Panc1 (cell line): ENCODE measurements at regions not wholly inside any gene's neighbourhood (a gene's known extent, or its start where the extent isn't known, plus 50 kb on each side); places are given as distances from the start of the nearest gene placed in this dataset.

Source experiments
- ATAC-seq: fragments of 200-7000 bp; cut with Tn5 transposase; 2 replicates; pipeline ENCODE4 v1.9.1; 2020; ENCODE audit warnings: mild to moderate bottlenecking, moderate library complexity
- BruUV-seq: library from RNA; stranded (reverse); fragments of 400-500 nt; replicated peaks from 2 replicates; lab custom pipeline; 2021; lab: Mats Ljungman, UMichigan
- CTCF ChIA-PET: fragments of 300-600 bp; sonication (Branson Sonifier 250); formaldehyde crosslinking; loops from one replicate; lab custom pipeline; 2022; ENCODE audit warnings: antibody characterized with exemption; lab: Charles Lee
- POLR2A ChIA-PET: fragments of 300-600 bp; sonication (Branson Sonifier 250); formaldehyde crosslinking; loops from one replicate; lab custom pipeline; 2022; ENCODE audit warnings: antibody characterized with exemption; lab: Charles Lee
- DNase-seq: peaks from one replicate; pipeline ENCODE4 v3.0.0-alpha.2; 2010; ENCODE audit warnings: low read depth, low spot score
- H3K27ac ChIP-seq: 2 replicates; pipeline ENCODE4 v1.5.1; 2011; ENCODE audit warnings: mild to moderate bottlenecking, low read length, inconsistent platforms
- H3K27me3 ChIP-seq: fragments of 200-500 bp; sonication (Bioruptor generic); 2 replicates; pipeline ENCODE4 v1.6.0; 2014; ENCODE audit warnings: low read length, inconsistent platforms; ENCODE audit not compliant: control insufficient read depth, insufficient read depth
- H3K36me3 ChIP-seq: fragments of 200-500 bp; sonication (Bioruptor generic); 2 replicates; pipeline ENCODE4 v1.5.1; 2014; ENCODE audit warnings: inconsistent platforms, mild to moderate bottlenecking, low read length, moderate library complexity; ENCODE audit not compliant: control insufficient read depth, insufficient read depth
- H3K4me1 ChIP-seq: 2 replicates; pipeline ENCODE4 v1.5.1; 2011; ENCODE audit warnings: inconsistent platforms, mild to moderate bottlenecking, low read length, moderate library complexity; ENCODE audit not compliant: control insufficient read depth, insufficient read depth
- H3K4me3 ChIP-seq, 2 experiments: 2 replicates each; pipeline ENCODE4 v1.5.1; 2011 to 2012; ENCODE audit warnings: low read depth in 2 of 2, low read length in 2 of 2, mild to moderate bottlenecking in 2 of 2, inconsistent platforms in 1 of 2, moderate library complexity in 1 of 2
- H3K9me3 ChIP-seq: fragments of 200-500 bp; sonication (Bioruptor generic); 2 replicates; pipeline ENCODE4 v1.5.1; 2014; ENCODE audit warnings: low read depth, mild to moderate bottlenecking, inconsistent platforms, low read length, moderate library complexity; ENCODE audit not compliant: control insufficient read depth, insufficient read depth
- CTCF ChIP-seq: fragments of 450-650 bp; IDR thresholded peaks from 2 replicates; pipeline ENCODE4 v1.5.1; 2017; ENCODE audit warnings: mild to moderate bottlenecking
- POLR2AphosphoS5 ChIP-seq: IDR thresholded peaks from 2 replicates; pipeline ENCODE4 v1.6.1; 2012; ENCODE audit warnings: mild to moderate bottlenecking, low read depth, low read length, moderate library complexity
- REST ChIP-seq, 2 experiments: IDR thresholded peaks; 2 replicates each; pipeline ENCODE4 v1.6.1; 2011 to 2012; ENCODE audit warnings: low read depth in 2 of 2, control low read depth in 1 of 2, low read length in 1 of 2, mild to moderate bottlenecking in 1 of 2, moderate library complexity in 1 of 2; ENCODE audit not compliant: insufficient read depth in 1 of 2
- SIN3A ChIP-seq: IDR thresholded peaks from 2 replicates; pipeline ENCODE4 v1.6.1; 2012; ENCODE audit warnings: low read depth, mild to moderate bottlenecking, low read length, moderate library complexity, borderline replicate concordance; ENCODE audit not compliant: insufficient read depth
- TCF7L2 ChIP-seq: IDR thresholded peaks from 2 replicates; pipeline ENCODE4 v1.6.1; 2011; ENCODE audit warnings: mild to moderate bottlenecking, low read depth, low read length, inconsistent platforms
- in situ Hi-C: cut with HindIII; loops from 2 replicates; pipeline ENCODE4 v1.10.0; 2016; ENCODE audit warnings: low sequenced_read_pairs, low pct_unique_long_range_greater_than_20kb
- intact Hi-C: fragments of 100-400 bp; cut with micrococcal nuclease; formaldehyde crosslinking; loops from one replicate; pipeline ENCODE4 v1.10.0; 2022; ENCODE audit not compliant: unreplicated experiment

- ChIA-PET POLR2A (no interaction called here), CTCF (no interaction called here)
- Histone ChIP-seq H3K36me3 (no peaks in the 10 kb centered on the region), H3K4me3 (no peak overlapping the region), H3K4me1 (no peaks in the 10 kb centered on the region), H3K27ac (no peak overlapping the region), H3K9me3 (no peaks in the 10 kb centered on the region), H3K27me3 (no peaks in the 10 kb centered on the region)
- in situ Hi-C loops = no loop called here
- BruUV-seq = no TSS peak
- no peak for ATAC-seq
- DNase-seq = no peak
- intact Hi-C loops = no loop called here
- no peak for TF ChIP-seq CTCF
- TF ChIP-seq REST (IDR thresholded peaks at IDR 0.05; ENCODE audit: insufficient read depth in 1 of 2, low read depth in 2 of 2, low read length in 1 of 2) = no peak
- no peak for TF ChIP-seq POLR2AphosphoS5
- no peak for TF ChIP-seq TCF7L2
- TF ChIP-seq SIN3A = no peak
These were observed 751.3 kb downstream of the SLC6A15 start for GRCh38 chr12:84161296-84161695.

- Histone ChIP-seq H3K4me1 (no peaks in the 10 kb centered on the region), H3K27ac (no peak overlapping the region), H3K36me3 (no peaks in the 10 kb centered on the region), H3K9me3 (no peaks in the 10 kb centered on the region), H3K4me3 (no peak overlapping the region), H3K27me3 (no peaks in the 10 kb centered on the region)
- CTCF ChIA-PET = no interaction called here
- ATAC-seq = no peak
- in situ Hi-C loops (no loop called here), intact Hi-C loops (no loop called here)
- POLR2A ChIA-PET = no interaction called here
- no peak for TF ChIP-seq POLR2AphosphoS5
- TF ChIP-seq SIN3A = no peak
- TF ChIP-seq TCF7L2 = no peak
- TF ChIP-seq REST (IDR thresholded peaks at IDR 0.05; ENCODE audit: insufficient read depth in 1 of 2, low read depth in 2 of 2, low read length in 1 of 2) = no peak
- no peak for TF ChIP-seq CTCF
- DNase-seq = no peak
- no TSS peak for BruUV-seq
These were observed 753.3 kb downstream of the SLC6A15 start for GRCh38 chr12:84159260-84159659.
